Retinal pigment epithelial cell (primary cell): ENCODE measurements at regions not wholly inside any gene's neighbourhood (a gene's known extent, or its start where the extent isn't known, plus 50 kb on each side); places are given as distances from the start of the nearest gene placed in this dataset.

Experiments
- DNase-seq: peaks from one replicate; pipeline ENCODE4 v3.0.0-alpha.2; 2010; ENCODE audit warnings: low read depth
- H3K4me3 ChIP-seq: 2 replicates; pipeline ENCODE4 v1.5.1; 2011; ENCODE audit warnings: mild to moderate bottlenecking, low read length, control low read depth, moderate library complexity
- CTCF ChIP-seq: conservative IDR thresholded peaks from 2 replicates; pipeline ENCODE4 v1.5.1; 2011; ENCODE audit warnings: low read depth, low read length, control low read depth, inconsistent platforms

GRCh38 chr4:127239902-127240763 lies 392.6 kb upstream of the INTU start:
- no peak for DNase-seq
- TF ChIP-seq CTCF = no peak
- H3K4me3 ChIP-seq = no peak overlapping the region

DNA sequence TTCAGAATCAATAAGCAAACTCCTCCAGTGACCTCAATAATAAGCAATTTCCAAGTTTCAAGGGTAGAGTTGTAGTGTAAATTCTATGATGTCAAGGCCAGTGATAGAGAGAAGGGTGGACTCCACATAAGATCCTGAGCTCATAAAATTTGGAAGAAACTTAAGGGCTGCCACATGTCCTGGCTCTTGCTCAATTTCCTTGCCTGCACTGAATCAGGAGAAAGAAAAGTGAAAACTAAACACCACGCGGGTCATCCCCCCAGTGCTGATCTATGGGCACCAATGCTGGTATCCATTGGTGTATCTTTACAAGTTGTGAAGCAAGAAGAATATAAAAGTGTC lies 392.0 kb upstream of the INTU start:
- no peak for TF ChIP-seq CTCF
- DNase-seq = no peak

GRCh38 chr4:127244515-127244914 lies 388.2 kb upstream of the INTU start:
- TF ChIP-seq CTCF = no peak
- H3K4me3 ChIP-seq = no peak overlapping the region
- DNase-seq = no peak

More for the DNA sequence above, 392.0 kb upstream of the INTU start:
- H3K4me3 ChIP-seq = no peak overlapping the region

GRCh38 chr4:127246963-127247952 lies 385.5 kb upstream of the INTU start:
- no peak overlapping the region for H3K4me3 ChIP-seq
- TF ChIP-seq CTCF = no peak
- no peak for DNase-seq

DNA sequence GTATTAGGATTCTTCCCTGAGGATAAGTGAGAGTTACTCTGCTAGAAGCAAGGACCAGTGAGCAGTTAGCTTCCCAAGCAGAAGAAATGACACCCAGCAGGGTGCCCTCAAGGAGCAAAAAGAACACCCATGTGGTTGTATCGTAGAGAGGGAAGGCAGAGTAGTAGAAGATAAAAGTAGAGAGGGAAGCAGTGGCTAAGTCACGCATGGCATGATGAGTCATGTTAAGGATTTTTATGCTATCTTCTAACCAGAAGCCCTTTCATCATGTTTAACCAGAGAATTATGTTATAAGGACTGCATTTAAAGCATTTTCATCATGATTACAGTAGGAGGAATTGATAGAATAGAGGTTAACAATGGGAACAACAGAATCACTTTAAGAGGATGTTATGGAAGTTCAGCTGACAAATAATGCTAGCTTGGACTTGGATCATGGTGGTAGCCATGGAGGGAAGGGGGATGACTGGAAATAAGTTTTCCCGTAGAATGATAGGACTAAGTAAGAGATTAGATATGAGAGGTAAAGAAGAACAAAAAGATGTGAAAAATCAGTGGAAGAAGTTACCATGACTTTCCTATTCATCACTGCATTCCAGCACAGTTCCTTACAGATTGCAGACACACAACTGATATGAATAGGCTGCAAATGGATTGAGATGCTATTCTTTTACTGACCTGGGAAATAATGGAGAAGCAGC lies 383.5 kb upstream of the INTU start:
- TF ChIP-seq CTCF = no peak
- no peak for DNase-seq
- no peak overlapping the region for H3K4me3 ChIP-seq

DNA sequence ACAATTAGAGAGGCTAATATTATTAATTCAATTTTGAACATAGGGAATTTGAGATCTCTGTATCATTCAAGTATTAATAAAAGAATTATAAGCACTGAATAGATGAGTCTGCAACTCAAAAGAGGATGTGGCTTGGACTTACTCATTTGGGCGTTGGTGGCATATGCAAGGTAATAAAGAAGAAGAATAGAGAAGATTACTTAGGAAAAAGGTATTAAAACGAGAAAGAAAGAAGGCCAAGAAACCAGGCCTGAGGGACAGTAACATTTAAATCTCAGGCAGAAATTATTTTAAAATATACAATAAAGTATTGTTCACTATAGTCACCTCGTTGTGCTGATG lies 383.0 kb upstream of the INTU start:
- TF ChIP-seq CTCF = no peak
- no peak for DNase-seq

More for the DNA sequence above, 383.0 kb upstream of the INTU start:
- H3K4me3 ChIP-seq = no peak overlapping the region
